ENCODE measurements at regions not wholly inside any gene's neighbourhood (a gene's known extent, or its start where the extent isn't known, plus 50 kb on each side); places are given as distances from the start of the nearest gene placed in this dataset.
"Not testable (repeated sequence)": the region's sequence is repeated elsewhere in the genome, so short reads cannot be mapped to it uniquely, and the experiment has no call there.

GRCh38 chr3:144859161-144859560, 887.5 kb downstream of the DIPK2A start:
- H3K36me3 Mint-ChIP-seq, result no peaks in the 10 kb centered on the region
- H3K4me3 Mint-ChIP-seq, result no peak overlapping the region
- ATAC-seq, result no peak
- no peak overlapping the region for H3K27ac Mint-ChIP-seq
- H3K9me3 Mint-ChIP-seq, result no peaks in the 10 kb centered on the region
- no peak for DNase-seq (ENCODE audit: low spot score in 2 of 2)
- no peaks in the 10 kb centered on the region for H3K4me1 Mint-ChIP-seq

DNA sequence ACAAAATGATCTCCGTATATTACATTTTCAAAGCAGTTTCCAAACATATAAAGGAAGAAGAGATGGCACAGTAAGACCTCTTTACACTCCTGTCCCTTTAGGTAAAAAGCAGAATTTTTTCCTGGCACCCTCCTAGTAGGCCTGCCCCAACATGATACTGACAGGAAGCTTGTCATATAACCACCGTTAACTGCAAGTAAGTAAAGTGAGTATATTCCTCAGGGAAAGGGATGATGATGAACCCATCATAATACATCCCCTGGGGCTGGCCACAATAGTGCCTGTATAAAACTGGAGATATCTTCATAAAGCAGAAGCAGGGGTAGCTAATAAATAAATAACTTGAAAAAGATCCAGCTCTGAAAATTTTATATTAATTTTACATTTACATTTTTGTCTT, 893.0 kb downstream of the DIPK2A start:
- no peak for ATAC-seq
- no peaks in the 10 kb centered on the region for H3K36me3 Mint-ChIP-seq
- H3K4me3 Mint-ChIP-seq, result no peak overlapping the region
- no peak overlapping the region for H3K27ac Mint-ChIP-seq
- no peaks in the 10 kb centered on the region for H3K4me1 Mint-ChIP-seq
- no peak for DNase-seq (ENCODE audit: low spot score in 2 of 2)
- H3K9me3 Mint-ChIP-seq, result peaks cover 12% of the 10 kb centered on the region

GRCh38 chr3:144865948-144866347, 894.3 kb downstream of the DIPK2A start:
- no peak overlapping the region for H3K27ac Mint-ChIP-seq
- ATAC-seq (no peak), DNase-seq (ENCODE audit: low spot score in 2 of 2) (no peak)
- H3K36me3 Mint-ChIP-seq, result no peaks in the 10 kb centered on the region
- no peak overlapping the region for H3K4me3 Mint-ChIP-seq
- peaks cover 18% of the 10 kb centered on the region for H3K9me3 Mint-ChIP-seq
- no peaks in the 10 kb centered on the region for H3K4me1 Mint-ChIP-seq

GRCh38 chr3:144866476-144866875, 894.9 kb downstream of the DIPK2A start:
- DNase-seq (ENCODE audit: low spot score in 2 of 2) (no peak), ATAC-seq (no peak)
- peaks cover 20% of the 10 kb centered on the region for H3K9me3 Mint-ChIP-seq
- no peak overlapping the region for H3K27ac Mint-ChIP-seq
- no peaks in the 10 kb centered on the region for H3K4me1 Mint-ChIP-seq
- H3K36me3 Mint-ChIP-seq, result no peaks in the 10 kb centered on the region
- H3K4me3 Mint-ChIP-seq, result no peak overlapping the region

- Mint-ChIP-seq H3K4me1 (no peaks in the 10 kb centered on the region), H3K36me3 (no peaks in the 10 kb centered on the region), H3K4me3 (no peak overlapping the region), H3K9me3 (peaks cover 20% of the 10 kb centered on the region), H3K27ac (no peak overlapping the region)
- ATAC-seq (no peak), DNase-seq (ENCODE audit: low spot score in 2 of 2) (no peak)
These were observed 896.9 kb downstream of the DIPK2A start for GRCh38 chr3:144868506-144868905.

- peaks cover 11% of the 10 kb centered on the region for H3K9me3 Mint-ChIP-seq
- H3K4me1 Mint-ChIP-seq, result no peaks in the 10 kb centered on the region
- ATAC-seq (no peak), DNase-seq (ENCODE audit: low spot score in 2 of 2) (no peak)
- no peak overlapping the region for H3K4me3 Mint-ChIP-seq
- no peak overlapping the region for H3K27ac Mint-ChIP-seq
- H3K36me3 Mint-ChIP-seq, result no peaks in the 10 kb centered on the region
These were observed 901.4 kb downstream of the DIPK2A start for GRCh38 chr3:144873066-144873465.

- no peak overlapping the region for H3K27ac Mint-ChIP-seq
- no peak for ATAC-seq
- H3K4me1 Mint-ChIP-seq, result no peaks in the 10 kb centered on the region
- no peak for DNase-seq (ENCODE audit: low spot score in 2 of 2)
- H3K4me3 Mint-ChIP-seq, result no peak overlapping the region
- H3K36me3 Mint-ChIP-seq, result no peaks in the 10 kb centered on the region
- peaks cover 5% of the 10 kb centered on the region for H3K9me3 Mint-ChIP-seq
These were observed 903.6 kb downstream of the DIPK2A start for GRCh38 chr3:144875211-144875610.

DNA sequence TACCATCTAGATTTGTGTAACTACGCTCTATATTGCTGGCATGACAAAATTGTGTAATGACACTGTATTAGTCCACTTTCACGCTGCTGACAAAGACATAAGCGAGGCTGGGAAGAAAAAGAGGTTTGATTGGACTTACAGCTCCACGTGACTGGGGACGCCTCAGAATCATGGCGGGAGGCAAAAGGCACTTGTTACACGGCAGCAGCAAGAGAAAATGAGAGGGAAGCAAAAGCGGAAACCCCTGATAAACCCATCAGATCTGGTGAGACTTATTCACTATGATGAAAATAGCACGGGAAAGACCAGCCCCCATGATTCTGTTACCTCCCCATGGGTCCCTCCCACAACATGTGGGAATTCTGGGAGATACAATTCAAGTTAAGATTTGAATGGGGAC, 905.7 kb downstream of the DIPK2A start:
- H3K27ac Mint-ChIP-seq, result no peak overlapping the region
- peaks cover 5% of the 10 kb centered on the region for H3K9me3 Mint-ChIP-seq
- ATAC-seq, result no peak
- H3K4me1 Mint-ChIP-seq, result no peaks in the 10 kb centered on the region
- no peaks in the 10 kb centered on the region for H3K36me3 Mint-ChIP-seq
- H3K4me3 Mint-ChIP-seq, result no peak overlapping the region
- DNase-seq (ENCODE audit: low spot score in 2 of 2), result no peak

GRCh38 chr3:144879701-144880100, 908.1 kb downstream of the DIPK2A start:
- DNase-seq (ENCODE audit: low spot score in 2 of 2) (no peak), ATAC-seq (no peak)
- Mint-ChIP-seq H3K36me3 (no peaks in the 10 kb centered on the region), H3K4me3 (no peak overlapping the region), H3K9me3 (peaks cover 5% of the 10 kb centered on the region), H3K4me1 (no peaks in the 10 kb centered on the region), H3K27ac (no peak overlapping the region)

DNA sequence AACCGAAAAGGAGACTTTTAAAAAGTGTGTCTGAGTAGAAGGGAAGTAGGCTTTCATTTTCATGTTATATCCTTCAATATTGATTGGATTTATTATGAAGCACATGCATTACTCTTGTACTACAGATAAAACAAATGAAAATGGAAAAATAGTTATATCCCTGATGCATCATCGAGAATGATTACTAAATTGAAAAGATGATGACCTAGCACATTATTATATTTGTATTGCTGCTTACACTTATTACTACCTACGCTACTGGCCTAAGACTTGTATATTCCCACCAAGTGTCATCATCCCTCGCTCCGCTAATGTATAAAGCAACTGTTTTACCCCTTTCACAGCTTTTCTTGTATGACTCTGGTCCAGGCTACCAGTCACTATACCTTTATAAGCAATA, 922.4 kb downstream of the DIPK2A start:
- Mint-ChIP-seq H3K9me3 (peaks cover 3% of the 10 kb centered on the region), H3K27ac (no peak overlapping the region), H3K36me3 (no peaks in the 10 kb centered on the region), H3K4me1 (no peaks in the 10 kb centered on the region), H3K4me3 (no peak overlapping the region)
- no peak for DNase-seq (ENCODE audit: low spot score in 2 of 2)
- ATAC-seq, result no peak

- H3K4me3 Mint-ChIP-seq, result no peak overlapping the region
- peaks cover 1% of the 10 kb centered on the region for H3K9me3 Mint-ChIP-seq
- H3K4me1 Mint-ChIP-seq, result no peaks in the 10 kb centered on the region
- DNase-seq (ENCODE audit: low spot score in 2 of 2) (no peak), ATAC-seq (no peak)
- no peak overlapping the region for H3K27ac Mint-ChIP-seq
- no peaks in the 10 kb centered on the region for H3K36me3 Mint-ChIP-seq
These were observed 923.0 kb downstream of the DIPK2A start for GRCh38 chr3:144894576-144894975.

DNA sequence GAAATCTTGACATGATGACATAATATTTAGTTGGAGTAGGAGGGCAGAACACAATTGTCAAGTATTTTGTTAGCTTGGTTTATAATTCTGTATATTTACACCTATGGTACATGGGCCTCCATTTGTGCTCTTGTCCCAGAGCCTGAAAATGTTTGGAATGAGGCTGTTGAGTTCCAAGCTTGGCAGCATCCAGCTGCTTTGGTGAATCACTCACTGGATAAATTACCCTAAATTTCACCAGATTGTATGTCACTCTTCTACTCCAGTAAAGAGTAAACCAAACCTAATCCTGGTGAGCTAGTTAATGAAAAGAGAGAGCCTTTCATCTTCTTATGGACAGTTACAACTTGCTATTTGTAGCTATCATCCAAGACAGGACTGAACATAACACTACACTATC, 928.7 kb downstream of the DIPK2A start:
- ATAC-seq (no peak), DNase-seq (ENCODE audit: low spot score in 2 of 2) (no peak)
- H3K36me3 Mint-ChIP-seq, result no peaks in the 10 kb centered on the region
- H3K9me3 Mint-ChIP-seq, result peaks cover 18% of the 10 kb centered on the region
- no peak overlapping the region for H3K4me3 Mint-ChIP-seq
- H3K4me1 Mint-ChIP-seq, result no peaks in the 10 kb centered on the region
- H3K27ac Mint-ChIP-seq, result no peak overlapping the region

GRCh38 chr3:144907581-144907980, 936.0 kb downstream of the DIPK2A start:
- H3K9me3 Mint-ChIP-seq, result peaks cover 20% of the 10 kb centered on the region
- H3K27ac Mint-ChIP-seq; H3K4me1 Mint-ChIP-seq; DNase-seq (ENCODE audit: low spot score in 2 of 2); ATAC-seq; H3K36me3 Mint-ChIP-seq; H3K4me3 Mint-ChIP-seq: not testable (repeated sequence)

DNA sequence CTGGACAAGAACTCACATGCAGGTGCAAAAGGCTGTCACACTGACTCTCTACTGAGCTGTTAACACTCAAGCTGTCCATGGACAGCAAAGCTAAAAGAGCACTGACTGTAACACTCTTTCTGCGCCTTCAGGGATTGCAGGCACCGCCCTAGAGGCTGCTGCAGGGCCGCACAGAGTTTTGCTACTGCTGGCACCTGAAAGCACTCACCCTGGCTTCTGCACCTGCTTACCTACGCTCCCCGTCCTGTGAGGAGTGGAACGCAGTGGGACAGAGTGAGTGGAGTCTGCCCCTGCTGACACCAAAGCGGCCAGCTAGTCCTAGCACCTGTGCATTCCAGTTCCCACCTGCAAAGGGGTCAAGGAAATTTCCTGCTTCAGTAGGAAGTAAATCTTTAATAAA, 941.3 kb downstream of the DIPK2A start:
- peaks cover 7% of the 10 kb centered on the region for H3K9me3 Mint-ChIP-seq
- DNase-seq (ENCODE audit: low spot score in 2 of 2) (no peak), ATAC-seq (no peak)
- no peaks in the 10 kb centered on the region for H3K4me1 Mint-ChIP-seq
- no peak overlapping the region for H3K4me3 Mint-ChIP-seq
- no peak overlapping the region for H3K27ac Mint-ChIP-seq
- H3K36me3 Mint-ChIP-seq, result no peaks in the 10 kb centered on the region

DNA sequence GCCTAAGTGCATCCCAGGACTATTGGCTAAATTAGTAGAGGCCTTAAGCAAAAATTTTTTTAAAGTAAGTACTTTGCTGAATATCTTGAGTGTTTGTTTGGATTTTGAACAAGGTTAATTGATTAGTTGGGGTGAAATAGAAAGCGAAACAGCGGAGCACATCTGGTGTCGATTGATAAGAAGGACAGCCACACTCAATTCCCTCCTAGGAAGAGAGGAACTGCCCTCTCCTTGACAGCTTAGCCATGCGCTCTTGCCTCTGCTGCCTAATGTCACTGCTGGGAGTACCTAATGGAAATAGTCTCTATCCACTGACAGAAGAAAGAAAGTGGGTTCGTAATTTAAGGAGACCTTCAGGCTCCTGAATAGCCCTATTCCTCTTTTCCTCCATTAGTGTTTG, 943.6 kb downstream of the DIPK2A start:
- DNase-seq (ENCODE audit: low spot score in 2 of 2), result no peak
- no peak for ATAC-seq
- Mint-ChIP-seq H3K36me3 (no peaks in the 10 kb centered on the region), H3K4me3 (no peak overlapping the region), H3K9me3 (peaks cover 3% of the 10 kb centered on the region), H3K4me1 (no peaks in the 10 kb centered on the region), H3K27ac (no peak overlapping the region)

DNA sequence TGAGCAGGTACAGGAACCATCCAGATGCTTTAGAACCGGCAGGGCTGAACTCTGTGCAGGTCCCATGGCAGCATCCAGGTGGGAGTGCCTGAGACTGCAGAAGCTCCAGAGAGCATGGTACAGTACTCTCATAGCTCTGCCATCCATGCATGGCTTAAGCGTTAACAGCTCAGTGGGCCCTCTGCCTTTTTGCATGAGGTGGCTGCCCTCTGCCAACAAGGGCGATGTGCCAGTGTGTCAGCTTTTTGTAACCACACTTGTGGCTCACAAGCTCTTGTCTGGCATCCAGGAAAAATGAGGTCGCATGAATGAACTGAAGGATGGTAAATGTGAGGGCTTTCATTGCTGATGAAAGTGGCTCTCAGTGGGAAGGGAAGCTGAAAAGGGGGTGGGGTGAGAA, 950.1 kb downstream of the DIPK2A start:
- H3K4me1 Mint-ChIP-seq, result no peaks in the 10 kb centered on the region
- DNase-seq (ENCODE audit: low spot score in 2 of 2) (no peak), ATAC-seq (peak; percentile 28)
- H3K4me3 Mint-ChIP-seq, result no peak overlapping the region
- no peak overlapping the region for H3K27ac Mint-ChIP-seq
- peaks cover 9% of the 10 kb centered on the region for H3K9me3 Mint-ChIP-seq
- no peaks in the 10 kb centered on the region for H3K36me3 Mint-ChIP-seq

DNA sequence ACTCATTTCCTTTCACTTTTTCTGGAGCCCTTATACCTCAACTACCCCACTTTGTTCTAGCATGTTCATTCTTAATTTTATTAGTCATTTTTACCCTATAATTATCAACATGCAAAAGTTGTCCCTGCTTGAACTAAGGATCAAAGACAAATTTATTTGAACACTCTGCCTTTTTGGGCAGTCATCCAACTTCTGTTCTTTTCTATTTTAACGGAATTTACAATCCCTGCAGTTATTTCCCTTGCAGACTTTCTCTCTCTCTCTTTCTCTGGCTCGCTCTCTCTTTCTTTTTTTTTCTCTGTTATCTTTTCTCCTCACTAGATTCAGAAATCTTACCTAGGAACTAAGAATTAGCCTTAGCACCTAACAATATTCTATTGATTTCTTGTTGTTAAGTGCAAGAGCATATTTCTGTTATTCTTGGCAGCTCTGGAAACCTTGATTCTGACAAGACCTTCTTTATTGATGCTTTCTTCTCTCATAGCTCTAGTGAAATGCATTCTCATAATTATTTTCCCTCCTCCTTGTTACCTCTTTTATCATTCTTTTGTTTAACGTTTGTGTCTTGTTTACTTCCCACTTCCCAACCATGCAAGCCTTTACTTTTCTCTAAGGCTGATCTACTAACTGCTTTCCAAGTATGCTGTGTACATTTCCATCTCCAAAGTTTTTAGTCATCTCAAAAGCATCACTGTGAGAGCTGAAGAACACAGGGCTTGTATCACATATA, 951.6 kb downstream of the DIPK2A start:
- Mint-ChIP-seq H3K4me1 (no peaks in the 10 kb centered on the region), H3K27ac (no peak overlapping the region), H3K9me3 (peaks cover 13% of the 10 kb centered on the region), H3K36me3 (no peaks in the 10 kb centered on the region), H3K4me3 (no peak overlapping the region)
- DNase-seq (ENCODE audit: low spot score in 2 of 2) (no peak), ATAC-seq (no peak)

Measured in stimulated activated effector memory CD8-positive, alpha-beta T cell treated with anti-CD3 and anti-CD28 coated beads, Interleukin-12 subunit alpha, Interleukin-12 subunit beta, amount 100 ng/mL, for 72 hours (primary cell).